Osteoblast (primary cell): ENCODE measurements at regions not wholly inside any gene's neighbourhood (a gene's known extent, or its start where the extent isn't known, plus 50 kb on each side); places are given as distances from the start of the nearest gene placed in this dataset.
A peak's percentile ranks its signal among the peaks of the same experiment; 100 is the strongest.
"Not testable (repeated sequence)": the region's sequence is repeated elsewhere in the genome, so short reads cannot be mapped to it uniquely, and the experiment has no call there.

Experiments
- DNase-seq: peaks from one replicate; pipeline ENCODE4 v3.0.0; 2011; ENCODE audit warnings: low spot score, mixed read lengths; ENCODE audit not compliant: insufficient read length; ENCODE audit errors: missing footprints
- H2AFZ ChIP-seq: 2 replicates; pipeline ENCODE4 v1.6.0; 2011; ENCODE audit warnings: mild to moderate bottlenecking, low read length
- H3K27ac ChIP-seq: 2 replicates; pipeline ENCODE4 v1.5.1; 2011; ENCODE audit warnings: mild to moderate bottlenecking, low read depth, low read length, moderate library complexity
- H3K27me3 ChIP-seq: 2 replicates; pipeline ENCODE4 v1.6.0; 2012; ENCODE audit warnings: mild to moderate bottlenecking, control low read depth, inconsistent platforms, low read length, moderate library complexity; ENCODE audit not compliant: insufficient read depth
- H3K36me3 ChIP-seq: 2 replicates; pipeline ENCODE4 v1.5.1; 2011; ENCODE audit warnings: mild to moderate bottlenecking, low read length, control low read depth, moderate library complexity; ENCODE audit not compliant: insufficient read depth
- H3K4me1 ChIP-seq: 2 replicates; pipeline ENCODE4 v1.5.1; 2011; ENCODE audit warnings: mild to moderate bottlenecking, low read length, control low read depth, moderate library complexity; ENCODE audit not compliant: insufficient read depth
- H3K4me2 ChIP-seq: 2 replicates; pipeline ENCODE4 v1.6.0; 2011; ENCODE audit warnings: mild to moderate bottlenecking, low read length; ENCODE audit not compliant: insufficient read depth
- H3K4me3 ChIP-seq: fragments of 200-600 bp; sonication (generic); 3 replicates; pipeline ENCODE4 v1.5.1; 2012; ENCODE audit warnings: mild to moderate bottlenecking, low read length, inconsistent platforms; ENCODE audit not compliant: insufficient read depth
- H3K79me2 ChIP-seq: 2 replicates; pipeline ENCODE4 v1.6.0; 2012; ENCODE audit warnings: mild to moderate bottlenecking, low read length, control low read depth, inconsistent platforms; ENCODE audit not compliant: insufficient read depth
- H3K9me3 ChIP-seq: 2 replicates; pipeline ENCODE4 v1.5.1; 2011; ENCODE audit warnings: low read depth, low read length, control low read depth
- H4K20me1 ChIP-seq: 2 replicates; pipeline ENCODE4 v1.6.0; 2012; ENCODE audit warnings: mild to moderate bottlenecking, low read length, control low read depth; ENCODE audit not compliant: insufficient read depth
- TF ChIP-seq, protein P1 (sequence below): IDR thresholded peaks from 2 replicates; pipeline ENCODE4 v1.5.1; 2011; ENCODE audit warnings: mild to moderate bottlenecking, low read depth, low read length, moderate library complexity; ENCODE audit errors: extremely low read depth

DNA sequence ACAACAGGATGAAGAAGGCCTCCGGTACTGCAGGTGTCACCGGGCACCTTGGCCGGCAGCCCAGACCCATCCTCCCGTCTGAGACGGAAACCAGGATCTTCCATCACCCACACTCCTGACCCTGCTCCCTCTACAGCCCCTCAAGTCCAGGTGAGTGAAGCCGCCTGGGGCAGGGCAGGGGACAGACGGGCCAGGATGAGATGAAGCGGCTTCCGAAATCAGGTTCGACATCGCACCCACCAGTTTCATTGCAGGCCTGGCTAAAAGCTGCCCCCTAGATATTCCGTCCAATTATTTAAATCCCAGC lies 639.1 kb downstream of the TBC1D22A start:
- H3K9me3 ChIP-seq, result no peaks in the 10 kb centered on the region
- no peak overlapping the region for H2AFZ ChIP-seq
- H3K4me2 ChIP-seq, result no peak overlapping the region
- DNase-seq, result no peak
- no peaks in the 10 kb centered on the region for H3K27me3 ChIP-seq
- TF ChIP-seq, protein P1, sequence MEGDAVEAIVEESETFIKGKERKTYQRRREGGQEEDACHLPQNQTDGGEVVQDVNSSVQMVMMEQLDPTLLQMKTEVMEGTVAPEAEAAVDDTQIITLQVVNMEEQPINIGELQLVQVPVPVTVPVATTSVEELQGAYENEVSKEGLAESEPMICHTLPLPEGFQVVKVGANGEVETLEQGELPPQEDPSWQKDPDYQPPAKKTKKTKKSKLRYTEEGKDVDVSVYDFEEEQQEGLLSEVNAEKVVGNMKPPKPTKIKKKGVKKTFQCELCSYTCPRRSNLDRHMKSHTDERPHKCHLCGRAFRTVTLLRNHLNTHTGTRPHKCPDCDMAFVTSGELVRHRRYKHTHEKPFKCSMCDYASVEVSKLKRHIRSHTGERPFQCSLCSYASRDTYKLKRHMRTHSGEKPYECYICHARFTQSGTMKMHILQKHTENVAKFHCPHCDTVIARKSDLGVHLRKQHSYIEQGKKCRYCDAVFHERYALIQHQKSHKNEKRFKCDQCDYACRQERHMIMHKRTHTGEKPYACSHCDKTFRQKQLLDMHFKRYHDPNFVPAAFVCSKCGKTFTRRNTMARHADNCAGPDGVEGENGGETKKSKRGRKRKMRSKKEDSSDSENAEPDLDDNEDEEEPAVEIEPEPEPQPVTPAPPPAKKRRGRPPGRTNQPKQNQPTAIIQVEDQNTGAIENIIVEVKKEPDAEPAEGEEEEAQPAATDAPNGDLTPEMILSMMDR, result no peak
- H4K20me1 ChIP-seq, result no peaks in the 10 kb centered on the region
- H3K79me2 ChIP-seq, result no peaks in the 10 kb centered on the region
- no peak overlapping the region for H3K27ac ChIP-seq
- no peak overlapping the region for H3K4me3 ChIP-seq
- H3K36me3 ChIP-seq, result no peaks in the 10 kb centered on the region
- no peaks in the 10 kb centered on the region for H3K4me1 ChIP-seq

DNA sequence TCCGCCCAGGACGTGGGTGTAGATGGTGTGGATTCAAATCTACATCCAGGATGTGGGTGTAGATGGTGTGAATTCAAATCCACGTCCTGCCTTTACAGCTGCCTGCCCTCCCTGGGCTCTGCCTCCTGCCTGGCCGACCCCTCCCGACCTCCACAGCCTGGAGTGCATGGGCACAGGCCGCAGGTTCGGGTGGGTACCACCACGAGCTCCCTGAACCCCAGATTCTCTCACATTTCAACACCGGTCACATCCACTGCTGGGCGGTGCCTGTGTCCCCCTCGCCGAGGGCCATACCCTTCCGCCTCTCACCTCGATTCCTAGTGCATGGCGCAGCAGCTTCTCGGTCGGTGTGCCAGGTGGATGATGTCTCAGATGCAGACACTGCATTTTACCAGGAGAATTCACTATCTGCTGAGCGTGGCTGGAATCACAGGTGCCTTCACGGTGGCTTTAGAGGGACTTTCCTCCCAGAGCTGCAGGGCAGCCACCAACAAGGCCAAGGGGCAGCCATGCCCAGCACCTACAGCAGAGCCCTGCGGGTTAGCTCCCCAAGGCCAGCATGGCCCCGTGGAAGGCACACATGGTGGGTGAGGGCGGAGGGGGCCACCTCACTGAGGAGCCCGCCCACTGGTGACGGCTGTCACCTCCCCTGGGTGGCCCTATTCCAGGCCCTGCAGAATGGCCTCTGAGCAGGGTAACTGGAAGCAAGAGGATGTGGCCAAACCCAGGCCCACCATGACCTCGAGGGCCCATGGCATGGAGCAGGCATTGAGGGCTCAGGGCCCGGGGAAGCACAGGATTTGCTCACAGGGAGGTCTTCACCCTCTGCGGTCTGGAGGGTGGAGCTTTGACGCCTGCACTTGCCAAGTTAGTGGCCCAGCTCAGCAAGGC lies 638.5 kb downstream of the TBC1D22A start:
- peak; percentile 57 for DNase-seq
- TF ChIP-seq, protein P1, result no peak
- no peak overlapping the region for H3K4me2 ChIP-seq
- no peaks in the 10 kb centered on the region for H4K20me1 ChIP-seq
- H3K4me3 ChIP-seq, result no peak overlapping the region
- H3K36me3 ChIP-seq, result no peaks in the 10 kb centered on the region
- H3K4me1 ChIP-seq, result no peaks in the 10 kb centered on the region
- no peaks in the 10 kb centered on the region for H3K27me3 ChIP-seq
- no peak overlapping the region for H2AFZ ChIP-seq
- H3K27ac ChIP-seq, result no peak overlapping the region
- H3K79me2 ChIP-seq, result no peaks in the 10 kb centered on the region
- H3K9me3 ChIP-seq, result no peaks in the 10 kb centered on the region

DNA sequence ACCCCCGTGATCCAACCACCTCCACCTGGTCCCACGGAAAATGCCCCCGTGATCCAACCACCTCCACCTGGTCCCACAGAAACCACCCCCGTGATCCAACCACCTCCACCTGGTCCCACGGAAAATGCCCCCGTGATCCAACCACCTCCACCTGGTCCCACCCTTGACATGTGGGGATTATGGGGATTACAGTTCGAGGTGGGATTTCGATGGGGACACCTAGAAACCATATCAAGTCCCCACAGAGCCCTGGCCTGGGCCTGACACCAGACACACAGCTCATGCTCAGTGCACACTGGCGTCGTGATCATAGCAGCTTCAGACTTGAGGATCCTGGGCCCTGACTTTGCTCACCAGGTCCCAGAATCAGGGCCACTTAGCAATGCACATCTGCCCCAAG lies 637.7 kb downstream of the TBC1D22A start:
- not testable (repeated sequence) for H2AFZ ChIP-seq, H3K79me2 ChIP-seq, H3K27ac ChIP-seq, H3K36me3 ChIP-seq, H3K4me1 ChIP-seq, H3K27me3 ChIP-seq, H4K20me1 ChIP-seq, H3K4me3 ChIP-seq, H3K4me2 ChIP-seq, H3K9me3 ChIP-seq, DNase-seq

DNA sequence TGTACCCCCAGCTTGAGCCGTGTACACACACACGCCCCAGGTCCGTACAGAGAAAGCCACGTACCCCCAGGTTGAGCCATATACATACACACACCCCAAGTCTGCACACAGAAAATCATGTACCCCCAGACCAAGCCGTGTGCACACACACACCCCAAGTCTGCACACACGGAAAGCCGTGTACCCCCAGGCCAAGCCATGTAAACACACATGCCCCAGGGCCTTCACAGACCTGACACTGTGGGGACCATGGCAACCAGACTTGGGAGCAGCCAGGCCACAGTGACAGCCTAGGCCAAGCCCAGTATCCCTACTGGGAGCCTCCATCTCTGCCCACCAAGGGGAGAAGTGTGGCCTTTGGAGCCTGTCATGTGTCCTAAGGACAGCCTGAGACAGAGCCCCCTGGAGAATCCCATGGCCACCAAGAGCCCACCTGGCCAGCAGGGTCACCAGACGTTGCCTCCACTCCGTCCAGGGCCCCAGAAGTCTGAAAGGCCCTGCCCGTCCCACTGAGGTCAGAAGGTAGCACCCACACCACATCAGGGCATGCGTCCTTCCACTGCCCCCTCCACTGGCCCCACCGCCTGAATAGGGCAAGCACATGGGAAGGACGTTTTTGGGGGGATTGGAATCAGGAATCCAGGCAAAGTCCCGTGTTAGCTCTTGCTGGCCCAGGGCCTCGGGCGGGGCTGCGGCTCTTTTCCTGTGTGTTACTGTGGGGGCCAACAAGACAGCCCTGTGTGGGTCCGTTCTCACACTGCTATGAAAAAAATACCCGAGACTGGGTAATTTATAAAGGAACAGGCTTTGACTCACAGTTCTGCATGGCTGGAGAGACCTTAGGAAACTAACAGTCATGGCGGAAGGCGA lies 636.7 kb downstream of the TBC1D22A start:
- DNase-seq, result peak; percentile 71

More for the DNA sequence above, 636.7 kb downstream of the TBC1D22A start:
- Histone ChIP-seq H3K9me3 (no peaks in the 10 kb centered on the region), H4K20me1 (no peaks in the 10 kb centered on the region), H3K4me3 (no peak overlapping the region), H3K4me2 (no peak overlapping the region), H3K4me1 (no peaks in the 10 kb centered on the region), H3K27ac (no peak overlapping the region), H3K36me3 (no peaks in the 10 kb centered on the region), H3K27me3 (no peaks in the 10 kb centered on the region), H2AFZ (no peak overlapping the region), H3K79me2 (no peaks in the 10 kb centered on the region)
- TF ChIP-seq, protein P1, result no peak
